Neutrophil (primary cell): ENCODE measurements at regions not wholly inside any gene's neighbourhood (a gene's known extent, or its start where the extent isn't known, plus 50 kb on each side); places are given as distances from the start of the nearest gene placed in this dataset.

Source experiments
- H3K27ac ChIP-seq: fragments of 200-600 bp; sonication (generic); 2 replicates; pipeline ENCODE4 v1.5.1; 2016; ENCODE audit warnings: mild to moderate bottlenecking, moderate library complexity
- H3K27me3 ChIP-seq: fragments of 200-600 bp; sonication (generic); 2 replicates; pipeline ENCODE4 v1.6.0; 2016; ENCODE audit warnings: mild to moderate bottlenecking
- H3K36me3 ChIP-seq: fragments of 200-600 bp; sonication (generic); 2 replicates; pipeline ENCODE4 v1.5.1; 2017
- H3K4me1 ChIP-seq, 2 experiments: fragments of 200-600 bp in 1 of 2; sonication (generic) in 1 of 2; 1 replicate in 1 of 2; 2 replicates in 1 of 2; pipeline versions ENCODE4 v1.5.1 to v1.6.1; 2013 to 2016; ENCODE audit warnings: low read depth in 1 of 2, low read length in 1 of 2, mild to moderate bottlenecking in 1 of 2, moderate library complexity in 1 of 2; ENCODE audit not compliant: control insufficient read depth in 1 of 2, insufficient read depth in 1 of 2
- H3K4me3 ChIP-seq, 2 experiments: fragments of 200-600 bp in 1 of 2; sonication (generic) in 1 of 2; 1 replicate in 1 of 2; 2 replicates in 1 of 2; pipeline ENCODE4 v1.5.1; 2013 to 2016; ENCODE audit warnings: low read depth in 1 of 2, low read length in 1 of 2, mild to moderate bottlenecking in 1 of 2, moderate library complexity in 1 of 2
- H3K9me3 ChIP-seq: fragments of 200-600 bp; sonication (generic); 2 replicates; pipeline ENCODE4 v1.5.1; 2016
- CTCF ChIP-seq: fragments of 200-600 bp; sonication (generic); IDR thresholded peaks from 2 replicates; pipeline ENCODE4 v1.5.1; 2016; ENCODE audit warnings: antibody characterized with exemption

DNA sequence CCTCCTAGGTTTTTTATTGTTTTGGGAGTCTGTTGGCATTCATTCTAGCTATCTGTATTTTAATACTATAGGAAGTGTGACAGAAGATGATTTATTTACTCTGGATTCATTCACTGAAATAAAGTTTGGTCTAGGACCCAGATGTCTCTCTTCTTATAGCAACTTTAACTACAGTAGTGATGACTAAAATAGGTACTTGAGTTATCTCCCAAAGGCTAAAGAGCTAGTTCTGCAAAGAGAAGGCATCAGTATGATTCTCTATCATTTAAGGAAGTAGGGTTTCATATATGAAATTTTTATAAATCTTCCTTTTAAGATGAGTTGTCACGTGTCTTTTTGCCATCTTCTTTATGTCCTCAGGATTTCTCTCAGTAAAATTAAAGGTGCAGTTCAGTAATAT is 507.4 kb downstream of the KCTD12 start:
- Histone ChIP-seq H3K9me3 (no peaks in the 10 kb centered on the region), H3K27me3 (no peaks in the 10 kb centered on the region), H3K27ac (no peak overlapping the region), H3K4me1 (no peaks in the 10 kb centered on the region), H3K36me3 (no peaks in the 10 kb centered on the region), H3K4me3 (no peak overlapping the region)
- no peak for TF ChIP-seq CTCF

DNA sequence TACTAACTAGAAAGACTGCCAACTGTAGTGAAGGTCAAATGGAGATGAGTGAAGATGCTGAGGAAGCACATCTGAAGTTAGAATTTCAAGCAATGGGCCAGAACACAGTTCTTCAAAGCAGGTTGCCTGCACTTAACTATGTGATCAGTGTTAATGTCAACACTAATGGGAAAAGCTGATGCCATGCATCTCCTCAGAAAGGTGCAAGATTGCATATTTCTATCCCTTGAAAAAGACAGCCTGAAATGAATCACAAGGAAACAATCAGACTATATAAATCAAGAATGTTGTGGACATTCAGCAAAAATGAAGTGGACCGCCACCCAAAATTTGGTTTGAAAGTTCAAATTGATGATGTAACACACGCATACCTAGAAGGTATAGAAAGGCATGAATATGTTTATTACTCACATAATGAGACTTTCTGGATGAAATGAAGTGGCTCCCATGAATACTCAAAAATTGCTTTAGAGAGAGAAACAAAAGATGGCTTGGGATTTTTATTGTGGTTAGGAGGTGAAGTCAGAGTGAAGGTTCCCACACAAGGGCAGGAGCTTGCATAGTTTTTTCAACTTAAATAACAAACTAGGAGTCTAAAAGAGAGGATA is 522.4 kb downstream of the KCTD12 start:
- no peaks in the 10 kb centered on the region for H3K36me3 ChIP-seq
- no peaks in the 10 kb centered on the region for H3K27me3 ChIP-seq
- H3K4me1 ChIP-seq = no peaks in the 10 kb centered on the region
- no peak for TF ChIP-seq CTCF
- H3K27ac ChIP-seq = no peak overlapping the region
- no peaks in the 10 kb centered on the region for H3K9me3 ChIP-seq
- no peak overlapping the region for H3K4me3 ChIP-seq

DNA sequence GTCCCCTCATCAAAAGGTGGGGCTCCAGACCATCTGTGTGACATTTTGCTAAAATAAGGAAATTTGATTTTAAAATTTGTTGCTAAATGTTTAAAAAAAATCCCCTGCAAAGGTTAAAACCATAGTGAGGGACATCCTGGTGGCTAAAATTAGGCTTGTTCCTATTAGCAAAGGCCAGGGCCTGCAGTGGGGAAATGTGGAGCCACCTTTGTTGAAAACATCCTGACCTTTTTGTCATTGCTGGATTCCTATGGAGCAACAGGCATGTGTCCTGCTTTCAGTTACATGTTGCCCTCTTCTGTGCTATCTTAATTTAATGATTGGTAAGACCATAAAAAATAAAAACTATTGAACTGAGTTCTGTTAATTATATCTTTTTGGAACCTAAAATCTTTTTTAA is 524.3 kb downstream of the KCTD12 start:
- Histone ChIP-seq H3K36me3 (no peaks in the 10 kb centered on the region), H3K9me3 (no peaks in the 10 kb centered on the region), H3K4me1 (no peaks in the 10 kb centered on the region), H3K4me3 (no peak overlapping the region), H3K27me3 (no peaks in the 10 kb centered on the region), H3K27ac (no peak overlapping the region)
- no peak for TF ChIP-seq CTCF

GRCh38 chr13:76351541-76352229 is 534.5 kb downstream of the KCTD12 start:
- Histone ChIP-seq H3K9me3 (no peaks in the 10 kb centered on the region), H3K36me3 (no peaks in the 10 kb centered on the region)
- no peak for TF ChIP-seq CTCF

DNA sequence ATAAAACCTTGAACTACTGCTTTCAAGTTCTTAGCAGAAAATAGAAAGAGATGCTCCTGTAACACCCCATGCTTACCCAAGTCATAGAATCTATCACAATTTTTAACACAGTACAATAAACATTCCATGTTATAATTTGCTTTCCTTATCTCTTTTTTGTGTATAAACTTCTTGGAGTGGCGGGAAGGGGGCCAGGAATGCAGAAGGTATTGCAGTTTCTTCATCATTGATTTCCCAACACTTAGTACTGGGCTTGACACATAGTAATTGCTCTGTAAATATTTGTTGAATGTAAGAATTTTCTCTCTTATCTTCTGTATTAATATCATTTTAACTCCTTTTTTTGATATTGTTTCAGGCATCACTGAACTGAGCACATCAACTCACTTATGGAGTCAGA is 535.8 kb downstream of the KCTD12 start:
- Histone ChIP-seq H3K36me3 (no peaks in the 10 kb centered on the region), H3K4me3 (no peak overlapping the region), H3K4me1 (no peaks in the 10 kb centered on the region), H3K9me3 (no peaks in the 10 kb centered on the region), H3K27me3 (no peaks in the 10 kb centered on the region), H3K27ac (no peak overlapping the region)
- TF ChIP-seq CTCF = no peak

More at GRCh38 chr13:76351541-76352229, 534.5 kb downstream of the KCTD12 start:
- H3K27ac ChIP-seq = no peak overlapping the region
- no peaks in the 10 kb centered on the region for H3K27me3 ChIP-seq
- no peaks in the 10 kb centered on the region for H3K4me1 ChIP-seq
- H3K4me3 ChIP-seq = no peak overlapping the region
